ENCODE measurements at regions not wholly inside any gene's neighbourhood (a gene's known extent, or its start where the extent isn't known, plus 50 kb on each side); places are given as distances from the start of the nearest gene placed in this dataset.

DNA sequence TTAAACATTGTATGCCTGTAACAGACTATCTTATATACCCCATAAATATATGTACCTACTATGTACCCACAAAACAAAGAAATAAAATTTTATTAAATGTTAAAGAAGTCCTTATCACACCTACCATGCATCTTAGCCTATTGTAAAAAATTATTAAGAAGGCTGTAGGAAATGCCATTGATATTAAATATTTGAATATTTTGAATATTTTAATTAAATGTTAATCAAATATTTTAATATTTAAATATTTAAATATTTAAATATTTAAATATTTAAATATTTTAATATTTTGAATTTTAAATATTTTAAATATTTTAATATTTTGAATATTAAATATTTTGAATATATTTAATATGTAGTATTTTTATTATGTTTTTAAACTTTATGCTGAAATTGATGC is 331.5 kb upstream of the ATP10B start:
- H3K9me3 ChIP-seq (replicated peaks in 1 of 11) = peaks cover 0 to 4% (median 0%) of the 10 kb centered on the region in 11 experiments; a peak in 3 of 22 replicates
- H3K27me3 ChIP-seq = no peaks in the 10 kb centered on the region
- H3K9ac ChIP-seq = no peak overlapping the region
- no peaks in the 10 kb centered on the region for H4K20me1 ChIP-seq
- no peak overlapping the region for H3K4me2 ChIP-seq
- no peaks in the 10 kb centered on the region for H3K36me3 ChIP-seq
- no peak overlapping the region for H3K27ac ChIP-seq
- TF ChIP-seq Cebpa-rat (IDR thresholded peaks at IDR 0.05) = no peak
- H3K4me3 ChIP-seq = no peak overlapping the region
- no peaks in the 10 kb centered on the region for H3K4me1 ChIP-seq

DNA sequence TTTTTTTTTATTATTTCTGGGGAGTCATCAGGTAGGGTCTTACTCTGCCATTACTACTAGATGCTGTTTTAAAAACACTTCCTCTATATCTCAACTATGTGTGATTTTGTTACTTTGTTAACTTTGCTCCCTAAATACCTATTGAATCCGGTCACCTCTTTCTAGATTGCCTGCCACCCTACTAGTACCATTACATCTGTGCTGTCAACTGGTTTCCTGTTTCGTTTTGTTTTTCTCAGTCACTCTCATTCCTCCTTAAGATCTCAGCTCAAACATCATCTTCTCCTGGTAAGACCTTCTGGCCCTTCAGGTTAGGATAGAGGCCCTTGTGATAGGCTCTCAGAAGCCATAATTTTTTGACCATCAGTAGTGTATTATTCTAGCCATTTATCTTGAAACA is 324.2 kb upstream of the ATP10B start:
- no peak overlapping the region for H3K4me2 ChIP-seq
- H4K20me1 ChIP-seq = no peaks in the 10 kb centered on the region
- no peak for TF ChIP-seq Cebpa-rat (IDR thresholded peaks at IDR 0.05)
- H3K36me3 ChIP-seq = no peaks in the 10 kb centered on the region
- no peaks in the 10 kb centered on the region for H3K4me1 ChIP-seq
- no peak overlapping the region for H3K4me3 ChIP-seq
- H3K9me3 ChIP-seq (replicated peaks in 1 of 11) = peaks cover 0 to 4% (median 0%) of the 10 kb centered on the region in 11 experiments; a peak in 2 of 22 replicates
- H3K27ac ChIP-seq = no peak overlapping the region
- H3K27me3 ChIP-seq = no peaks in the 10 kb centered on the region
- H3K9ac ChIP-seq = no peak overlapping the region

DNA sequence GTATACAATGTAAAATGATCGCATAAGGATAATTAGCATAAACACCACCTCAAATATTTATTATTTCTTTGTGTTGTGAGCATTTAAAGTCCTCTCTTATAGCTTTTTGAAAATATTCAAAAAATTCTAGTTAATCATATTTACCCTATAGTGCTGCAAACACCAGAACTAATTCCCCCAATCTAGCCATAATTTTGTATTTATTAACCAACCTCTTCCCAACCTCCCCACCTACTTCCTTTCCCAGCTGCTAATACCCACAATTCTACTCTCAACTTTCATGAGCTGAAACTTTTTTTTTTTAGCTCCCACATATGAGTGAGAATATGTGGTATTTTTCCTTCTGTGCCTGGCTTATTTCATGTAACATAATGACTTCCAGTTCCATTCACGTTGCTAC is 317.8 kb upstream of the ATP10B start:
- TF ChIP-seq Cebpa-rat (IDR thresholded peaks at IDR 0.05) = no peak
- Histone ChIP-seq H3K27me3 (no peaks in the 10 kb centered on the region), H3K27ac (no peak overlapping the region), H3K9ac (no peak overlapping the region), H3K36me3 (no peaks in the 10 kb centered on the region), H3K4me2 (no peak overlapping the region), H4K20me1 (no peaks in the 10 kb centered on the region), H3K9me3 (replicated peaks in 1 of 11) (peaks cover 5 to 18% (median 13%) of the 10 kb centered on the region in 11 experiments; a peak in 15 of 22 replicates), H3K4me3 (no peak overlapping the region), H3K4me1 (no peaks in the 10 kb centered on the region)

DNA sequence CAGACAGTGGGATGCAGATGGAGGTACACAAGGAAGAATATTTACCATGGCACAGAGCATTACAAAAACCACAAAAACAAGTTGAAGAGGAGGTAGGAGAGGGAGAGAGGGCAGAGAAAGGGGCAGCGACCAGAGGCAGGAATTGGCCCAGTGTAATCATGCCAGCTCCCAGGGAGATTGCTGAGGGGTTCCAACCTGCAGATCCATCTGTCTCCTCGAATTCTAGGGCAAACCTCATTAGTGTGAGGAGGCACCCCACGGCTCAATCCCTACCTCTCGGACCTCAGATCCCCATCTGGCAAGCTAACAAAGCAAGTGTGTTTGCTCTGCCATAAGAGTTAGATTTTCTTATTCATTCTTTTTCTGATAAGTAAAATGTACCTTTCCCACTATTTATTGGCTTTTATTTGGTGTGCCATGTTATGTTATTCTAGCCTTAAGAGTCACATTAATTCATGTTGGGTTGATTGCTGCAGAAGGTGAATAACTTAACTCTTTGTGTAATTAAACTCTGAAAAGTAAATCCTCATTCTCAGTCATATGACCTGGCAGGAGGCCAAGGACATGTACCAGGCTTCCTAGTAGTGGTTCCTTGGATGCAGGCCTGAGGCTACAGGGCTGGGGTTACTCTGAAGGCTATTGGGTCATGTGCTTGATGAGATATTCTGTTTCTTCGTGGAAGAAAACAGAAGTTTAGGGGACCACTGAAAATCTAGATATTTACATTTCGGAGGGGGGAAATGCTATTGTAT is 315.2 kb upstream of the ATP10B start:
- Histone ChIP-seq H3K9ac (no peak overlapping the region), H4K20me1 (no peaks in the 10 kb centered on the region), H3K4me2 (no peak overlapping the region), H3K36me3 (no peaks in the 10 kb centered on the region), H3K4me3 (no peak overlapping the region), H3K27me3 (no peaks in the 10 kb centered on the region), H3K27ac (no peak overlapping the region), H3K9me3 (replicated peaks in 1 of 11) (peaks cover 5 to 18% (median 13%) of the 10 kb centered on the region in 11 experiments; a peak in 15 of 22 replicates), H3K4me1 (no peaks in the 10 kb centered on the region)
- TF ChIP-seq Cebpa-rat (IDR thresholded peaks at IDR 0.05) = no peak

DNA sequence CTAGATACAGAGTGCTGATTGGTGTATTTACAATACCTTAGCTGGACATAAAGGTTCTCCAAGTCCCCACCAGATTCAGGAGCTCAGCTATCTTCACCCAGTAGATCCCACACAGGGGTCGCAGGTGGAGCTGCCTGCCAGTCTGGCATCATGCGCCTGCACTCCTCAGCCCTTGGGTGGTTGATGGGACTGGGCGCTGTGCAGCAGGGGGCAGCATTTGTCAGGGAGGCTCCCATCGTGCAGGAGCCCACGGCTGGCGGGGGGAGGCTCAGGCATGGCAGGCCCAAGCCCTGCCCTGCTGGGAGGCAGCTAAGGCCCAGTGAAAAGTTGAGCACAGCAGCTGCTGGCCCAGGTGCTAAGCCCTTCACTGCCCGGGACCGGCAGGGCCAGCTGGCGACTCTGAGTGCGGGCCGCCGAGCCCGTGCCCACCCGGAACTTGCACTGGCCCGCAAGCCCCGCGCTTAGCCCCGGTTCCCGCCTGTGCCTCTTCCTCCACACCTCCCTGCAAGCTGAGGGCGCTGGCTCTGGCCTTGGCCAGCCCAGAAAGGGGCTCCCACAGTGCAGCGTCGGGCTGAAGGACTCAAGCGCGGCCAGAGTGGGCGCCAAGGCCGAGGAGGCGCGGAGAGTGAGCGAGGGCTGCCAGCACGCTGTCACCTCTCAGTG is 314.1 kb upstream of the ATP10B start:
- H3K4me2 ChIP-seq = no peak overlapping the region
- H3K9ac ChIP-seq = no peak overlapping the region
- H3K36me3 ChIP-seq = no peaks in the 10 kb centered on the region
- no peaks in the 10 kb centered on the region for H3K27me3 ChIP-seq
- no peaks in the 10 kb centered on the region for H4K20me1 ChIP-seq
- TF ChIP-seq Cebpa-rat (IDR thresholded peaks at IDR 0.05) = no peak
- H3K4me3 ChIP-seq = no peak overlapping the region
- peaks cover 5 to 18% (median 13%) of the 10 kb centered on the region in 11 experiments; a peak in 15 of 22 replicates for H3K9me3 ChIP-seq (replicated peaks in 1 of 11)
- H3K27ac ChIP-seq = no peak overlapping the region
- H3K4me1 ChIP-seq = no peaks in the 10 kb centered on the region

DNA sequence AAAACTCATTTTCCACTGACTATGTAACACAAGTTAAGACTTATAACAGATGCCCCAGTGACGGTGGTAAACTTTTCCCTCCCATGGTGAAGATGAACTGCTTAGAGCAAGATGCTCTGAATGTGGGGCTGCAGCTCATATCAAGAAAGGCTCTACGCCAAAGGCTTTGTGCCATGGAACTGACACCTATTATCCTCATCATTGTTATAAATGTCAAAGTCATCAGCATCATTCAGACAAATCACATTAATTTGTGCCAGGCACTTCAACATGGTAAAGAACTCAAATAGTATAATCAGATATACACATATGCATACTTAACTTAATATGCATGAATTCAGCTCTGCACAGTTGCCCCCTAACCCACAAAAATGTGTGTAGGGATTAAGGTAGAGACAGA is 305.9 kb upstream of the ATP10B start:
- H3K4me2 ChIP-seq = no peak overlapping the region
- no peak overlapping the region for H3K9ac ChIP-seq
- no peak for TF ChIP-seq Cebpa-rat (IDR thresholded peaks at IDR 0.05)
- H3K4me3 ChIP-seq = no peak overlapping the region
- H3K27ac ChIP-seq = no peak overlapping the region
- no peaks in the 10 kb centered on the region for H4K20me1 ChIP-seq
- H3K27me3 ChIP-seq = no peaks in the 10 kb centered on the region
- H3K36me3 ChIP-seq = no peaks in the 10 kb centered on the region
- H3K9me3 ChIP-seq (replicated peaks in 1 of 11) = 0 out of 22 replicates have a peak, but pooled peaks cover 0 to 5% (median 0%) of the 10 kb centered on the region in 11 experiments
- peaks cover 0 to 14% (median 0%) of the 10 kb centered on the region in 10 experiments; a peak in 4 of 20 replicates for H3K4me1 ChIP-seq

DNA sequence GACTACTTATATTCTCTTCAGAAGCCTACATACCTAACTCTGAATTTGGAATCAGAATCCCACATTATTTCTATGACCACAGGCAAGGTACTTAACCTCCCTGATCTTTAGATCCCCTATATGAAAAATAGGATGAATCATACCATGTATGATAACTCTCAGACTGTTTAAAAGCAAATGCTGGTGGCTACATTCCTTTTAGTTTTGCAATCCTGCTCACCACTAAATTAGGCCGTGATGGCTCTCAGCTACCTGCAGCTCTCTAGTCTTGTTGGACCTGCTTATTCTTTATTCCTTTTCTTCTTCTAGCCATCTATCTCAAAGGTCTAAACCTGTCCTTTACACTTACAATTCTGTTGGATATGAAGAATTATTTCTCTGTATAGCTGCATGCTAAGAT is 303.4 kb upstream of the ATP10B start:
- Histone ChIP-seq H3K9me3 (replicated peaks in 1 of 11) (0 out of 22 replicates have a peak, but pooled peaks cover 0 to 5% (median 0%) of the 10 kb centered on the region in 11 experiments), H3K9ac (no peak overlapping the region), H3K36me3 (no peaks in the 10 kb centered on the region), H4K20me1 (no peaks in the 10 kb centered on the region), H3K4me2 (no peak overlapping the region), H3K4me3 (no peak overlapping the region), H3K4me1 (peaks cover 0 to 27% (median 0%) of the 10 kb centered on the region in 10 experiments; a peak in 4 of 20 replicates), H3K27ac (no peak overlapping the region), H3K27me3 (no peaks in the 10 kb centered on the region)
- no peak for TF ChIP-seq Cebpa-rat (IDR thresholded peaks at IDR 0.05)

DNA sequence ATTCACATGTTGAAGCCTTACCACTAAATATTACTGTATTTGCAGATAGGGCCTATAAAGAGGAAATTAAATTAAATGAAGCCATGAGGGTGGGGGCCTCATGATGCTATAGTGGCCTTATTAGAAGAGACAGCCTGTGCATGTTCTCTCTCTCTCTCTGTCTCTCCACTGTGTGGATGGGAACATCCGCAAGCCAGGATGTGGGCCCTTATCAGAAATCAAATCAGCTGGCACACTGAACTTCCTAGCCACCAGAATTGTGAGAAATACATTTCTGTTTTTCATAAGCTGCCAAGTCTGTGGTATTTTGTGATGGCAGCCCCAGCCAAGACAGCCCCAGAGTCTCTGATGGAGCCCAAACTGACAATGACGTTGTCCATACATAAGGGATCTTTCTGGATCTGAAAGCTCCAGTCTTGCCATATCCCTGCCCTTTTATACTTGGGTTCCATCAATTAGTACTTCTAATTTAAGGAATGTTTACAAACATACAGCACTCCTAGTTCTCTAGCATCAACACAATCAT is 300.5 kb upstream of the ATP10B start:
- peak overlapping the region in 2 of 11 experiments; percentile 48 to 60; a peak in 3 of 22 replicates for H3K4me2 ChIP-seq
- TF ChIP-seq Cebpa-rat (IDR thresholded peaks at IDR 0.05) = no peak
- H3K4me1 ChIP-seq = peaks cover 0 to 13% (median 0%) of the 10 kb centered on the region in 10 experiments; a peak in 4 of 20 replicates
- H3K27ac ChIP-seq = no peak overlapping the region; a peak in 1 of 22 replicates
- H3K4me3 ChIP-seq = no peak overlapping the region
- no peaks in the 10 kb centered on the region for H3K27me3 ChIP-seq
- 0 out of 22 replicates have a peak, but pooled peaks cover 0 to 5% (median 0%) of the 10 kb centered on the region in 11 experiments for H3K9me3 ChIP-seq (replicated peaks in 1 of 11)
- no peak overlapping the region for H3K9ac ChIP-seq
- H3K36me3 ChIP-seq = no peaks in the 10 kb centered on the region
- H4K20me1 ChIP-seq = no peaks in the 10 kb centered on the region

DNA sequence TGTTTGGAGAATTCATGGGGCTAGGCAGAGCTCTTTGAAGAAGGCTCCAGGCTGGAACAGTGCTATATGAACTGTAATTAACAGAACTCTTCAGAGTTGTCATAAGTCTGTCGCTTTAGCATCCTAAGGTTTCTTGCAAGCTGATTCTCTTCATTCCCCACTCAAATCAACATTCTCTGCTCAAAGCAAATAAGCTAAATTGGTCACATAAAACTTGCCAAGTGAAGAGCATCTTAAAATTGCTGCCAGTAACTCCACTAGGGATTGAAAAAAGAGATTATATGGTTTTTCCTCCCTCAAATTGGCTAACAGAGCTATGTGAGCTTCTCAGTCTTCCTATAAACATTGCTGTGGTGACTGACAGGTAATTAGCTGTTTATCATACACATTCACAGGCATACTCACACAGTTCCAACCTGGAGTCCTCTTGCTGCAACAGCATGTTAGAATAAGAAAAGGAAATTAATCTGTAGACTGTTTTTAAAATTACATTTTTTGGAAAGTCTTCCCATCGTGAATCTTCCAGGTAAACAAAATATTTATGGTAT is 298.5 kb upstream of the ATP10B start:
- peaks cover 0 to 13% (median 0%) of the 10 kb centered on the region in 10 experiments; a peak in 4 of 20 replicates for H3K4me1 ChIP-seq
- TF ChIP-seq Cebpa-rat (IDR thresholded peaks at IDR 0.05) = no peak

More for the DNA sequence above, 298.5 kb upstream of the ATP10B start:
- Histone ChIP-seq H4K20me1 (no peaks in the 10 kb centered on the region), H3K4me2 (no peak overlapping the region), H3K4me3 (no peak overlapping the region), H3K36me3 (no peaks in the 10 kb centered on the region), H3K9me3 (replicated peaks in 1 of 11) (peaks cover 0 to 9% (median 0%) of the 10 kb centered on the region in 11 experiments; a peak in 1 of 22 replicates), H3K9ac (no peak overlapping the region), H3K27ac (no peak overlapping the region), H3K27me3 (no peaks in the 10 kb centered on the region)

All from BLaER1 treated with 17β-estradiol and CSF1 and Interleukin-3, amounts not matched to agents 10 nM and 100 nM (cell line).